Hepatocyte (in vitro differentiated cells): ENCODE measurements at regions not wholly inside any gene's neighbourhood (a gene's known extent, or its start where the extent isn't known, plus 50 kb on each side); places are given as distances from the start of the nearest gene placed in this dataset.

ENCODE experiments used
- EZH2 ChIP-seq: fragments of 200-600 bp; sonication (generic); IDR thresholded peaks from 2 replicates; pipeline ENCODE4 v1.6.1; 2016; ENCODE audit warnings: antibody characterized with exemption, mild to moderate bottlenecking, borderline replicate concordance
- TF ChIP-seq, protein P1 (sequence below): fragments of 200-600 bp; sonication (generic); IDR thresholded peaks from 2 replicates; pipeline ENCODE4 v1.5.1; 2016; ENCODE audit warnings: antibody characterized with exemption, mild to moderate bottlenecking; ENCODE audit not compliant: poor library complexity

DNA sequence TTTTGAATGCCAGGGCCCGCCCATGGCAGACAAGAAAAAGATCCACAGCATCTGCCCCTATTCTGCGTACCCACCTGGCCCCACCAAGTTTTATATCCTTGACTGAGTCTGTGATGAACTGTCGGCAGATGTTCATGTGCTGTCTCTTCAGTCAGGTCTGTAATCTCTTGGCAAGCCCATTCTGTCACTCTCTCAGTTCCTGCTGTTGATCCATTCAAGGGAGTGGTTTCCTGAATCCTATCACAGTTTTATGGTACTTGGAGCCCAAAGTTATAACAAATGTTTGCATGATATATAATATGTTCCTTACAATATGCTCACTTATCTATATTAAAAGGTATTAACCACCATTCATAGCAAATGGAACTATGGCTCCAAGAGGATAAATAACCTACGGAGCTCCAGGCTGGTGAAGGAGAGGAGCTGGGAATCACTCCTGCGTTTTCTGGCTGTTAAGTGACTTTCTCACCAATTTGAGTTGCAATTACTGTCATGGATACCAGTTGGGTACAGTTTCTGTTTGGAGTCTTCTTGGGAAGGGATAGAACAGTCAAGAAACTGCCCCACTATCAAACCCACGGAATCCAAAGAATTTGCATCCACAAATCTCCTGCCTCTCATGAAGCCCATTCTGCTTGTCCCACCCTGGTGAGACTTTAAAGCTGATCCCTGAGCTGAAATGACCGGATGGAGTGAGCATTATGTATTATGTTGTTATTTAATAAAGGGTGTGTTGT lies 103.4 kb upstream of the SPRY4 start:
- TF ChIP-seq, protein P1, sequence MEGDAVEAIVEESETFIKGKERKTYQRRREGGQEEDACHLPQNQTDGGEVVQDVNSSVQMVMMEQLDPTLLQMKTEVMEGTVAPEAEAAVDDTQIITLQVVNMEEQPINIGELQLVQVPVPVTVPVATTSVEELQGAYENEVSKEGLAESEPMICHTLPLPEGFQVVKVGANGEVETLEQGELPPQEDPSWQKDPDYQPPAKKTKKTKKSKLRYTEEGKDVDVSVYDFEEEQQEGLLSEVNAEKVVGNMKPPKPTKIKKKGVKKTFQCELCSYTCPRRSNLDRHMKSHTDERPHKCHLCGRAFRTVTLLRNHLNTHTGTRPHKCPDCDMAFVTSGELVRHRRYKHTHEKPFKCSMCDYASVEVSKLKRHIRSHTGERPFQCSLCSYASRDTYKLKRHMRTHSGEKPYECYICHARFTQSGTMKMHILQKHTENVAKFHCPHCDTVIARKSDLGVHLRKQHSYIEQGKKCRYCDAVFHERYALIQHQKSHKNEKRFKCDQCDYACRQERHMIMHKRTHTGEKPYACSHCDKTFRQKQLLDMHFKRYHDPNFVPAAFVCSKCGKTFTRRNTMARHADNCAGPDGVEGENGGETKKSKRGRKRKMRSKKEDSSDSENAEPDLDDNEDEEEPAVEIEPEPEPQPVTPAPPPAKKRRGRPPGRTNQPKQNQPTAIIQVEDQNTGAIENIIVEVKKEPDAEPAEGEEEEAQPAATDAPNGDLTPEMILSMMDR = no peak
- no peak for TF ChIP-seq EZH2
